ENCODE measurements at regions not wholly inside any gene's neighbourhood (a gene's known extent, or its start where the extent isn't known, plus 50 kb on each side); places are given as distances from the start of the nearest gene placed in this dataset.

- H3K9me3 Mint-ChIP-seq (ENCODE audit: low read depth, unreplicated experiment): no peaks in the 10 kb centered on the region
- CTCF ChIA-PET: no interaction called here
- TF ChIP-seq CTCF (IDR thresholded peaks at IDR 0.05; ENCODE audit: unreplicated experiment): no peak
- no TSS peak for BruUV-seq (replicated peaks)
- no peak overlapping the region for H3K27ac Mint-ChIP-seq (ENCODE audit: unreplicated experiment)
- H3K36me3 Mint-ChIP-seq (ENCODE audit: insufficient read depth, unreplicated experiment): no peaks in the 10 kb centered on the region
- DNase-seq: no peak
- no peaks in the 10 kb centered on the region for H3K27me3 Mint-ChIP-seq (ENCODE audit: unreplicated experiment)
- intact Hi-C loops (cut with micrococcal nuclease; ENCODE audit: unreplicated experiment): no loop called here
- H3K4me1 Mint-ChIP-seq (ENCODE audit: low read depth, unreplicated experiment): no peaks in the 10 kb centered on the region
- no peak overlapping the region for H3K4me3 Mint-ChIP-seq (ENCODE audit: low read depth, unreplicated experiment)
These were observed 70.8 kb upstream of the AKIRIN2 start for GRCh38 chr6:87772597-87773530.

GRCh38 chr6:87767478-87767877 is 65.4 kb upstream of the AKIRIN2 start:
- Mint-ChIP-seq H3K27ac (ENCODE audit: unreplicated experiment) (no peak overlapping the region), H3K4me1 (ENCODE audit: low read depth, unreplicated experiment) (no peaks in the 10 kb centered on the region), H3K36me3 (ENCODE audit: insufficient read depth, unreplicated experiment) (no peaks in the 10 kb centered on the region), H3K9me3 (ENCODE audit: low read depth, unreplicated experiment) (peaks cover 2% of the 10 kb centered on the region), H3K27me3 (ENCODE audit: unreplicated experiment) (no peaks in the 10 kb centered on the region), H3K4me3 (ENCODE audit: low read depth, unreplicated experiment) (no peak overlapping the region)
- no TSS peak for BruUV-seq (replicated peaks)
- TF ChIP-seq CTCF (IDR thresholded peaks at IDR 0.05; ENCODE audit: unreplicated experiment): no peak
- intact Hi-C loops (cut with micrococcal nuclease; ENCODE audit: unreplicated experiment): no loop called here
- CTCF ChIA-PET: no interaction called here
- no peak for DNase-seq

GRCh38 chr6:87766211-87766610 is 64.2 kb upstream of the AKIRIN2 start:
- CTCF ChIA-PET: no interaction called here

DNA sequence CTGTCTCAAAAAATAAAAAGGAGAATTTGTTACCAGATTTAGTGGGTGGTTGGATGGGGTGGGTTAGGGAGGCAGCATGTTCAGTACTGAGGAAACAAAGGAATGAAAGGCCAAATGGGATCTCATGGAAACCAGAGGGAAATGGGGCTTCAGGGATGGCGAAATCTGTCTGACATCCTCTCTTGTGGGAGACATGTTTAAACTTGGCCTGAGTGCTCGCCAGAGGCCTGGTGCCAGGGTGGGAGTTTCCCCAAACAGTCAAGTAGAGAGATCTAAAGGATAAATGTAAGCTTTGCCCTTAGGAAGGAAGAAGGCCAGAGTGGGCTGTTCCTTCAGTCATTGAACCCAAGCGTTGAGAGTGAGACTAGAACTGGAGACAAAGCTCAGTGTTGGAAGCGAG is 61.9 kb upstream of the AKIRIN2 start:
- Mint-ChIP-seq H3K27me3 (ENCODE audit: unreplicated experiment) (no peaks in the 10 kb centered on the region), H3K27ac (ENCODE audit: unreplicated experiment) (no peak overlapping the region), H3K4me3 (ENCODE audit: low read depth, unreplicated experiment) (no peak overlapping the region), H3K9me3 (ENCODE audit: low read depth, unreplicated experiment) (peaks cover 2% of the 10 kb centered on the region), H3K36me3 (ENCODE audit: insufficient read depth, unreplicated experiment) (no peaks in the 10 kb centered on the region), H3K4me1 (ENCODE audit: low read depth, unreplicated experiment) (no peaks in the 10 kb centered on the region)
- DNase-seq: no peak
- no peak for TF ChIP-seq CTCF (IDR thresholded peaks at IDR 0.05; ENCODE audit: unreplicated experiment)
- intact Hi-C loops (cut with micrococcal nuclease; ENCODE audit: unreplicated experiment): no loop called here
- CTCF ChIA-PET: no interaction called here
- BruUV-seq (replicated peaks): no TSS peak

More at GRCh38 chr6:87766211-87766610, 64.2 kb upstream of the AKIRIN2 start:
- peaks cover 2% of the 10 kb centered on the region for H3K9me3 Mint-ChIP-seq (ENCODE audit: low read depth, unreplicated experiment)
- no peaks in the 10 kb centered on the region for H3K27me3 Mint-ChIP-seq (ENCODE audit: unreplicated experiment)
- no TSS peak for BruUV-seq (replicated peaks)
- H3K4me3 Mint-ChIP-seq (ENCODE audit: low read depth, unreplicated experiment): no peak overlapping the region
- H3K36me3 Mint-ChIP-seq (ENCODE audit: insufficient read depth, unreplicated experiment): no peaks in the 10 kb centered on the region
- intact Hi-C loops (cut with micrococcal nuclease; ENCODE audit: unreplicated experiment): no loop called here
- no peak for TF ChIP-seq CTCF (IDR thresholded peaks at IDR 0.05; ENCODE audit: unreplicated experiment)
- H3K4me1 Mint-ChIP-seq (ENCODE audit: low read depth, unreplicated experiment): no peaks in the 10 kb centered on the region
- no peak overlapping the region for H3K27ac Mint-ChIP-seq (ENCODE audit: unreplicated experiment)
- DNase-seq: no peak
